GM21717 (cell line): ENCODE measurements at regions not wholly inside any gene's neighbourhood (a gene's known extent, or its start where the extent isn't known, plus 50 kb on each side); places are given as distances from the start of the nearest gene placed in this dataset.

Source experiments
- ATAC-seq: cut with Tn5 transposase; IDR thresholded peaks from one replicate; pipeline ENCODE4 v1.9.1; 2021; ENCODE audit warnings: mild to moderate bottlenecking, moderate library complexity; ENCODE audit not compliant: unreplicated experiment

GRCh38 chr10:44593952-44594351, 209.1 kb upstream of the CXCL12 start:
- no peak for ATAC-seq

GRCh38 chr10:44607116-44607515, 222.2 kb upstream of the CXCL12 start:
- no peak for ATAC-seq

GRCh38 chr10:44618910-44619309, 234.0 kb upstream of the CXCL12 start:
- ATAC-seq: no peak

- no peak for ATAC-seq
Measured at GRCh38 chr10:44619521-44619920, 234.6 kb upstream of the CXCL12 start.

- ATAC-seq: no peak
Measured at GRCh38 chr10:44619975-44620374, 235.1 kb upstream of the CXCL12 start.

GRCh38 chr10:44627591-44628354, 242.9 kb upstream of the CXCL12 start:
- no peak for ATAC-seq

- no peak for ATAC-seq
Measured at GRCh38 chr10:44628921-44629320, 244.0 kb upstream of the CXCL12 start.

GRCh38 chr10:44635176-44635575, 250.3 kb upstream of the CXCL12 start:
- ATAC-seq: no peak

- ATAC-seq: no peak
Measured at GRCh38 chr10:44636625-44637024, 251.7 kb upstream of the CXCL12 start.

- no peak for ATAC-seq
Measured at GRCh38 chr10:44640429-44640828, 255.5 kb upstream of the CXCL12 start.

GRCh38 chr10:44647473-44647872, 262.6 kb upstream of the CXCL12 start:
- ATAC-seq: no peak

- no peak for ATAC-seq
Measured at GRCh38 chr10:44647877-44648542, 263.1 kb upstream of the CXCL12 start.

GRCh38 chr10:44650691-44651661, 260.2 kb upstream of the TMEM72 start:
- ATAC-seq: no peak

GRCh38 chr10:44651834-44652233, 259.3 kb upstream of the TMEM72 start:
- no peak for ATAC-seq

- ATAC-seq: no peak
Measured at GRCh38 chr10:44659320-44659719, 251.8 kb upstream of the TMEM72 start.

GRCh38 chr10:44660271-44660670, 250.9 kb upstream of the TMEM72 start:
- ATAC-seq: no peak

GRCh38 chr10:44662051-44662450, 249.1 kb upstream of the TMEM72 start:
- no peak for ATAC-seq

GRCh38 chr10:44668336-44668735, 242.8 kb upstream of the TMEM72 start:
- no peak for ATAC-seq

GRCh38 chr10:44671319-44671718, 239.8 kb upstream of the TMEM72 start:
- no peak for ATAC-seq

- no peak for ATAC-seq
Measured at GRCh38 chr10:44673245-44673983, 237.7 kb upstream of the TMEM72 start.
